Activated naive CD8-positive, alpha-beta T cell (primary cell): ENCODE measurements at regions not wholly inside any gene's neighbourhood (a gene's known extent, or its start where the extent isn't known, plus 50 kb on each side); places are given as distances from the start of the nearest gene placed in this dataset.

Source experiments
- H3K27ac Mint-ChIP-seq: one replicate; pipeline ENCODE4 v1.8.0; 2021; ENCODE audit warnings: mixed read lengths
- H3K27me3 Mint-ChIP-seq: one replicate; pipeline ENCODE4 v1.8.0; 2021; ENCODE audit warnings: mixed read lengths
- H3K36me3 Mint-ChIP-seq: one replicate; pipeline ENCODE4 v1.8.0; 2021; ENCODE audit warnings: mixed read lengths
- H3K4me1 Mint-ChIP-seq: one replicate; pipeline ENCODE4 v1.8.0; 2021; ENCODE audit warnings: low read depth, mixed read lengths
- H3K4me3 Mint-ChIP-seq: one replicate; pipeline ENCODE4 v1.8.0; 2021; ENCODE audit warnings: mild to moderate bottlenecking, mixed read lengths
- H3K9me3 Mint-ChIP-seq: one replicate; pipeline ENCODE4 v1.8.0; 2021; ENCODE audit warnings: low read depth, mixed read lengths

- Mint-ChIP-seq H3K36me3 (no peaks in the 10 kb centered on the region), H3K9me3 (no peaks in the 10 kb centered on the region), H3K27me3 (peaks cover 5% of the 10 kb centered on the region), H3K4me3 (no peak overlapping the region), H3K4me1 (no peaks in the 10 kb centered on the region), H3K27ac (no peak overlapping the region)
Measured at GRCh38 chr5:175329976-175330375, 114.0 kb downstream of the DRD1 start.

GRCh38 chr5:175328687-175329086, 115.3 kb downstream of the DRD1 start:
- Mint-ChIP-seq H3K27ac (no peak overlapping the region), H3K9me3 (no peaks in the 10 kb centered on the region), H3K4me3 (no peak overlapping the region), H3K36me3 (no peaks in the 10 kb centered on the region), H3K4me1 (no peaks in the 10 kb centered on the region), H3K27me3 (peaks cover 3% of the 10 kb centered on the region)

- H3K27me3 Mint-ChIP-seq = peaks cover 3% of the 10 kb centered on the region
- no peaks in the 10 kb centered on the region for H3K36me3 Mint-ChIP-seq
- no peaks in the 10 kb centered on the region for H3K9me3 Mint-ChIP-seq
- H3K4me1 Mint-ChIP-seq = no peaks in the 10 kb centered on the region
- no peak overlapping the region for H3K4me3 Mint-ChIP-seq
- no peak overlapping the region for H3K27ac Mint-ChIP-seq
Measured at GRCh38 chr5:175328176-175328575, 115.8 kb downstream of the DRD1 start.

- H3K4me3 Mint-ChIP-seq = no peak overlapping the region
- no peaks in the 10 kb centered on the region for H3K9me3 Mint-ChIP-seq
Measured at GRCh38 chr5:175325681-175326080, 118.3 kb downstream of the DRD1 start.

GRCh38 chr5:175321927-175322532, 122.0 kb downstream of the DRD1 start:
- no peak overlapping the region for H3K4me3 Mint-ChIP-seq
- no peaks in the 10 kb centered on the region for H3K4me1 Mint-ChIP-seq
- H3K36me3 Mint-ChIP-seq = no peaks in the 10 kb centered on the region
- no peaks in the 10 kb centered on the region for H3K9me3 Mint-ChIP-seq
- peaks cover 9% of the 10 kb centered on the region for H3K27me3 Mint-ChIP-seq
- H3K27ac Mint-ChIP-seq = no peak overlapping the region

More at GRCh38 chr5:175325681-175326080, 118.3 kb downstream of the DRD1 start:
- Mint-ChIP-seq H3K4me1 (no peaks in the 10 kb centered on the region), H3K36me3 (no peaks in the 10 kb centered on the region), H3K27me3 (peaks cover 7% of the 10 kb centered on the region), H3K27ac (no peak overlapping the region)

- H3K27ac Mint-ChIP-seq = no peak overlapping the region
- H3K36me3 Mint-ChIP-seq = no peaks in the 10 kb centered on the region
- no peaks in the 10 kb centered on the region for H3K9me3 Mint-ChIP-seq
- peaks cover 18% of the 10 kb centered on the region for H3K27me3 Mint-ChIP-seq
- no peaks in the 10 kb centered on the region for H3K4me1 Mint-ChIP-seq
- H3K4me3 Mint-ChIP-seq = no peak overlapping the region
Measured at GRCh38 chr5:175319199-175319598, 124.8 kb downstream of the DRD1 start.

GRCh38 chr5:175317872-175318271, 126.1 kb downstream of the DRD1 start:
- Mint-ChIP-seq H3K36me3 (no peaks in the 10 kb centered on the region), H3K27me3 (peaks cover 17% of the 10 kb centered on the region), H3K27ac (no peak overlapping the region), H3K9me3 (no peaks in the 10 kb centered on the region), H3K4me3 (no peak overlapping the region), H3K4me1 (no peaks in the 10 kb centered on the region)

GRCh38 chr5:175309218-175309810, 134.7 kb downstream of the DRD1 start:
- Mint-ChIP-seq H3K36me3 (no peaks in the 10 kb centered on the region), H3K4me3 (no peak overlapping the region), H3K27ac (no peak overlapping the region), H3K4me1 (no peaks in the 10 kb centered on the region), H3K27me3 (peaks cover 9% of the 10 kb centered on the region), H3K9me3 (peaks cover 11% of the 10 kb centered on the region)

- no peak overlapping the region for H3K4me3 Mint-ChIP-seq
- peaks cover 9% of the 10 kb centered on the region for H3K27me3 Mint-ChIP-seq
- H3K27ac Mint-ChIP-seq = no peak overlapping the region
- H3K36me3 Mint-ChIP-seq = no peaks in the 10 kb centered on the region
- H3K9me3 Mint-ChIP-seq = peaks cover 17% of the 10 kb centered on the region
- no peaks in the 10 kb centered on the region for H3K4me1 Mint-ChIP-seq
Measured at GRCh38 chr5:175308701-175309100, 135.3 kb downstream of the DRD1 start.

GRCh38 chr5:175306381-175306780, 137.6 kb downstream of the DRD1 start:
- Mint-ChIP-seq H3K9me3 (peaks cover 17% of the 10 kb centered on the region), H3K4me1 (no peaks in the 10 kb centered on the region), H3K36me3 (no peaks in the 10 kb centered on the region), H3K27me3 (peaks cover 5% of the 10 kb centered on the region), H3K4me3 (no peak overlapping the region), H3K27ac (no peak overlapping the region)

GRCh38 chr5:175305251-175305650, 138.7 kb downstream of the DRD1 start:
- Mint-ChIP-seq H3K4me3 (no peak overlapping the region), H3K36me3 (no peaks in the 10 kb centered on the region), H3K27ac (no peak overlapping the region), H3K4me1 (no peaks in the 10 kb centered on the region), H3K27me3 (peaks cover 5% of the 10 kb centered on the region), H3K9me3 (peaks cover 17% of the 10 kb centered on the region)

GRCh38 chr5:175290379-175290778, 153.6 kb downstream of the DRD1 start:
- Mint-ChIP-seq H3K4me1 (no peaks in the 10 kb centered on the region), H3K36me3 (no peaks in the 10 kb centered on the region), H3K27me3 (peaks cover 18% of the 10 kb centered on the region), H3K4me3 (no peak overlapping the region), H3K9me3 (peaks cover 9% of the 10 kb centered on the region), H3K27ac (no peak overlapping the region)

- Mint-ChIP-seq H3K27me3 (peaks cover 26% of the 10 kb centered on the region), H3K4me1 (no peaks in the 10 kb centered on the region), H3K27ac (no peak overlapping the region), H3K9me3 (peaks cover 5% of the 10 kb centered on the region), H3K4me3 (no peak overlapping the region), H3K36me3 (no peaks in the 10 kb centered on the region)
Measured at GRCh38 chr5:175288048-175288621, 155.8 kb downstream of the DRD1 start.

- no peak overlapping the region for H3K4me3 Mint-ChIP-seq
- no peaks in the 10 kb centered on the region for H3K36me3 Mint-ChIP-seq
- peaks cover 23% of the 10 kb centered on the region for H3K27me3 Mint-ChIP-seq
- H3K4me1 Mint-ChIP-seq = no peaks in the 10 kb centered on the region
- no peak overlapping the region for H3K27ac Mint-ChIP-seq
- peaks cover 5% of the 10 kb centered on the region for H3K9me3 Mint-ChIP-seq
Measured at GRCh38 chr5:175286981-175287380, 157.0 kb downstream of the DRD1 start.

GRCh38 chr5:175285261-175285660, 158.7 kb downstream of the DRD1 start:
- H3K36me3 Mint-ChIP-seq = no peaks in the 10 kb centered on the region
- H3K4me1 Mint-ChIP-seq = no peaks in the 10 kb centered on the region
- H3K9me3 Mint-ChIP-seq = peaks cover 5% of the 10 kb centered on the region
- H3K27ac Mint-ChIP-seq = no peak overlapping the region
- peaks cover 23% of the 10 kb centered on the region for H3K27me3 Mint-ChIP-seq
- H3K4me3 Mint-ChIP-seq = no peak overlapping the region

GRCh38 chr5:175284806-175285205, 159.2 kb downstream of the DRD1 start:
- Mint-ChIP-seq H3K27ac (no peak overlapping the region), H3K4me1 (no peaks in the 10 kb centered on the region), H3K36me3 (no peaks in the 10 kb centered on the region), H3K27me3 (peaks cover 25% of the 10 kb centered on the region), H3K9me3 (peaks cover 5% of the 10 kb centered on the region), H3K4me3 (no peak overlapping the region)
